K562 (cell line): ENCODE measurements at regions not wholly inside any gene's neighbourhood (a gene's known extent, or its start where the extent isn't known, plus 50 kb on each side); places are given as distances from the start of the nearest gene placed in this dataset.

Experiments
- ATAC-seq: fragments of 200-7000 bp; cut with Tn5 transposase; 3 replicates; pipeline ENCODE4 v1.9.1; 2020; ENCODE audit warnings: moderate library complexity
- BruUV-seq: library from RNA; stranded (reverse); fragments of 400-500 nt; replicated peaks from 2 replicates; lab custom pipeline; 2021; lab: Mats Ljungman, UMichigan
- CTCF ChIA-PET: fragments of 300-600 bp; formaldehyde crosslinking; extraction: SDS; loops from one replicate; lab custom pipeline; 2021; ENCODE audit warnings: low intra/inter-chr PET ratio; lab: Yijun Ruan, JAX
- POLR2A ChIA-PET: fragments of 300-600, 350-650 bp; sonication (Branson Sonifier 250); formaldehyde crosslinking; extraction: SDS; loops from one replicate; lab custom pipeline; 2021; ENCODE audit warnings: antibody characterized with exemption, inconsistent platforms; lab: Yijun Ruan, JAX
- DNase-seq, 4 experiments: peaks; one replicate each; pipeline versions ENCODE4 v3.0.0 to v3.0.0-alpha.2; 2011 to 2018; ENCODE audit warnings: low spot score in 3 of 4, mixed read lengths in 3 of 4; ENCODE audit errors: extremely low read depth in 1 of 4
- FAIRE-seq: peaks from 2 replicates; lab custom pipeline; 2011; peaks lifted over from hg19 to GRCh38; lab: Jason Lieb, UNC
- H2AFZ ChIP-seq: 2 replicates; pipeline ENCODE4 v1.6.0; 2011; ENCODE audit warnings: low read depth, low read length, control low read depth, inconsistent platforms
- H3K27ac ChIP-seq: fragments of 200-600 bp; 3 replicates; pipeline ENCODE4 v1.8.0; 2011; ENCODE audit warnings: low read depth, mild to moderate bottlenecking, control low read depth, inconsistent platforms, low read length, moderate library complexity, mixed read lengths; ENCODE audit errors: extremely low read depth
- H3K27me3 ChIP-seq, 2 experiments: fragments of 300-600 bp in 1 of 2; 2 replicates in 1 of 2; 3 replicates in 1 of 2; pipeline versions ENCODE4 v1.6.0 to v1.8.0; 2011; ENCODE audit warnings: inconsistent platforms in 2 of 2, low read length in 2 of 2, mild to moderate bottlenecking in 1 of 2, mixed read lengths in 1 of 2, moderate library complexity in 1 of 2; ENCODE audit not compliant: control insufficient read depth in 2 of 2, insufficient read depth in 2 of 2
- H3K36me3 ChIP-seq: fragments of 300-600 bp; 3 replicates; pipeline ENCODE4 v1.8.0; 2011; ENCODE audit warnings: mild to moderate bottlenecking, low read length, inconsistent platforms; ENCODE audit not compliant: control insufficient read depth, insufficient read depth
- H3K4me1 ChIP-seq, 2 experiments: fragments of 200-600 bp in 1 of 2; replicated peaks in 1 of 2; 2 replicates in 1 of 2; 3 replicates in 1 of 2; pipeline versions ENCODE4 v1.5.1 to v1.8.0; 2011; ENCODE audit warnings: inconsistent platforms in 2 of 2, low read length in 2 of 2, mild to moderate bottlenecking in 1 of 2, mixed read lengths in 1 of 2, moderate library complexity in 1 of 2; ENCODE audit not compliant: control insufficient read depth in 2 of 2, insufficient read depth in 2 of 2
- H3K4me2 ChIP-seq: 2 replicates; pipeline ENCODE4 v1.6.1; 2011; ENCODE audit warnings: low read length, control low read depth, inconsistent platforms, mixed read lengths; ENCODE audit not compliant: insufficient read depth
- H3K4me3 ChIP-seq: fragments of 200-600 bp; sonication (generic), shearing (Covaris generic); 2 replicates; pipeline ENCODE4 v1.5.1; 2016; ENCODE audit warnings: control low read depth, inconsistent platforms
- H3K79me2 ChIP-seq: fragments of 200-600 bp; 3 replicates; pipeline ENCODE4 v1.8.0; 2011; ENCODE audit warnings: low read length, inconsistent platforms; ENCODE audit not compliant: control insufficient read depth, insufficient read depth
- H3K9ac ChIP-seq, 2 experiments: 2 replicates each; pipeline versions ENCODE4 v1.6.0 to v1.6.1; 2011; ENCODE audit warnings: low read depth in 2 of 2, low read length in 2 of 2, control low read depth in 1 of 2, inconsistent platforms in 1 of 2, mild to moderate bottlenecking in 1 of 2, mixed read lengths in 1 of 2; ENCODE audit not compliant: insufficient read depth in 1 of 2
- H3K9me1 ChIP-seq: one replicate; pipeline ENCODE4 v1.6.0; 2011; ENCODE audit warnings: inconsistent platforms, mild to moderate bottlenecking, low read length, moderate library complexity; ENCODE audit not compliant: control insufficient read depth, insufficient read depth
- H3K9me3 ChIP-seq: replicated peaks from 2 replicates; pipeline ENCODE4 v1.5.1; 2011; ENCODE audit warnings: low read depth, low read length, inconsistent platforms; ENCODE audit not compliant: control insufficient read depth, insufficient read depth
- H4K20me1 ChIP-seq: replicated peaks from 2 replicates; pipeline ENCODE4 v1.6.1; 2011; ENCODE audit warnings: low read length, inconsistent platforms, mixed read lengths; ENCODE audit not compliant: control insufficient read depth, insufficient read depth
- BRF2 ChIP-seq: IDR thresholded peaks from 3 replicates; pipeline ENCODE4 v1.6.1; 2011; ENCODE audit warnings: borderline replicate concordance, mild to moderate bottlenecking; ENCODE audit not compliant: insufficient read length, insufficient read depth
- CEBPB ChIP-seq: fragments of 450-650 bp; IDR thresholded peaks from 2 replicates; pipeline ENCODE4 v1.6.1; 2016; ENCODE audit warnings: missing genetic modification characterization, missing compliant biosample characterization
- HMG20A ChIP-seq: fragments of 450-650 bp; formaldehyde crosslinking; conservative IDR thresholded peaks from 2 replicates; pipeline ENCODE4 v1.4.0; 2020; ENCODE audit warnings: mild to moderate bottlenecking, mixed read lengths
- HNRNPK ChIP-seq: fragments of 200-400 bp; formaldehyde crosslinking; IDR thresholded peaks from one replicate; pipeline ENCODE4 v1.6.1; 2018; ENCODE audit warnings: mild to moderate bottlenecking, low read depth, low read length; ENCODE audit not compliant: poor library complexity, severe bottlenecking
- MLLT1 ChIP-seq, 2 experiments: fragments of 450-650 bp; IDR thresholded peaks; 2 replicates each; pipeline ENCODE4 v1.6.1; 2016
- MYC ChIP-seq, 2 experiments: fragments of 250-450 bp in 1 of 2; sonication (Bioruptor Pico) in 1 of 2; IDR thresholded peaks; 2 replicates each; pipeline versions ENCODE4 v1.5.1 to v1.6.1; 2012 to 2021; ENCODE audit warnings: low read depth in 2 of 2, borderline replicate concordance in 1 of 2, improper control_type of control experiment in 1 of 2, low read length in 1 of 2, mild to moderate bottlenecking in 1 of 2, moderate library complexity in 1 of 2
- NFE2L1 ChIP-seq: fragments of 450-650 bp; IDR thresholded peaks from 2 replicates; pipeline ENCODE4 v1.6.1; 2016; ENCODE audit warnings: missing genetic modification characterization, low read depth, mild to moderate bottlenecking, missing compliant biosample characterization, moderate library complexity, borderline replicate concordance
- NFIX ChIP-seq: fragments of 250-450 bp; sonication (Bioruptor Pico); IDR thresholded peaks from 2 replicates; pipeline ENCODE4 v1.4.0; 2020; ENCODE audit warnings: low read depth, mild to moderate bottlenecking, moderate library complexity
- NR2C1 ChIP-seq, 2 experiments: fragments of 450-650 bp; IDR thresholded peaks; 2 replicates each; pipeline ENCODE4 v1.6.1; 2017; ENCODE audit warnings: mild to moderate bottlenecking in 2 of 2, antibody characterized with exemption in 1 of 2, inconsistent platforms in 1 of 2, missing compliant biosample characterization in 1 of 2, missing genetic modification characterization in 1 of 2
- NUFIP1 ChIP-seq: fragments of 450-650 bp; IDR thresholded peaks from 2 replicates; pipeline ENCODE4 v1.6.1; 2018; ENCODE audit not compliant: partially characterized antibody
- RFX5 ChIP-seq: IDR thresholded peaks from 2 replicates; pipeline ENCODE4 v1.6.1; 2011; ENCODE audit warnings: low read depth, mild to moderate bottlenecking, improper control_type of control experiment, low read length
- TBP ChIP-seq: optimal IDR thresholded peaks from 2 replicates; pipeline ENCODE3; 2011; ENCODE audit warnings: low read depth, low read length, improper control_type of control experiment
- THAP7 ChIP-seq: fragments of 250-450 bp; sonication (Bioruptor Pico); IDR thresholded peaks from 2 replicates; pipeline ENCODE4 v1.5.0; 2021
- USF2 ChIP-seq: sonication (generic); formaldehyde crosslinking; IDR thresholded peaks from 2 replicates; pipeline ENCODE4 v1.5.0; 2020; ENCODE audit warnings: missing genetic modification reagents
- XRCC5 ChIP-seq: fragments of 200-400 bp; formaldehyde crosslinking; IDR thresholded peaks from 2 replicates; pipeline ENCODE4 v1.6.1; 2017; ENCODE audit warnings: low read depth, mild to moderate bottlenecking, low read length
- ZNF589 ChIP-seq: fragments of 200-800 bp; sonication (Bioruptor generic); IDR thresholded peaks from 2 replicates; pipeline ENCODE4 v1.6.1; 2016; ENCODE audit warnings: low read depth, missing genetic modification characterization, missing compliant biosample characterization
- WGBS: fragments of 100-300 bp; shearing (Covaris generic); methylation state at CpG from one replicate; pipeline ENCODE4 v1.1.6; 2016; ENCODE audit warnings: low coverage, mixed read lengths; ENCODE audit not compliant: insufficient coverage; ENCODE audit errors: missing lambda C conversion rate; 5-methylcytosine and 5-hydroxymethylcytosine counted together
- in situ Hi-C: fragments of 300-500 bp; cut with MboI; formaldehyde crosslinking; loops from 4 replicates; pipeline ENCODE4 v1.15.0; 2018; ENCODE audit warnings: inconsistent platforms, mixed read lengths
- intact Hi-C: fragments of 100-400 bp; cut with micrococcal nuclease; formaldehyde crosslinking; loops from 2 replicates; pipeline ENCODE4 v1.14.2; 2022

- no peak for TF ChIP-seq RFX5
Measured at GRCh38 chr10:30141423-30141822, 82.0 kb upstream of the JCAD start (continued).

- Histone ChIP-seq H3K9me1 (no peaks in the 10 kb centered on the region), H3K27ac (no peak overlapping the region), H3K9ac (no peak overlapping the region), H2AFZ (no peak overlapping the region), H3K4me3 (no peak overlapping the region), H3K79me2 (no peaks in the 10 kb centered on the region), H3K4me2 (no peak overlapping the region), H3K36me3 (no peaks in the 10 kb centered on the region), H4K20me1 (no peaks in the 10 kb centered on the region; the same call in 1 of the 2 replicates), H3K4me1 (no peaks in the 10 kb centered on the region), H3K27me3 (peaks cover 18 to 34% of the 10 kb centered on the region in 2 experiments), H3K9me3 (no peaks in the 10 kb centered on the region)
- no peak for DNase-seq
- in situ Hi-C loops = no loop called here
- BruUV-seq = no TSS peak
- WGBS = 0% methylated on average over 11 of the region's 11 CpGs
- ChIA-PET POLR2A (interaction anchor here (0.7 to 1.6 kb wide), 2 partner anchors 9 to 16 kb away, joined by 3 read pairs; no protein-coding TSS in a partner anchor), CTCF (no interaction called here)
- no peak for ATAC-seq
- intact Hi-C loops = no loop called here
- FAIRE-seq = no peak
- TF ChIP-seq THAP7 (CRISPR knock-in tag) (no peak), CEBPB (tag) (no peak), HNRNPK (no peak), XRCC5 (no peak), BRF2 (no peak), TBP (no peak), HMG20A (CRISPR knock-in tag) (no peak), MYC (IDR thresholded peaks at IDR 0.05; ENCODE audit: low read depth, low read length) (no peak), MYC (CRISPR knock-in tag; IDR thresholded peaks at IDR 0.05; ENCODE audit: borderline replicate concordance, low read depth) (no peak), NFE2L1 (tag) (no peak), NFIX (no peak), MLLT1 (IDR thresholded peaks at IDR 0.05) (no peak), USF2 (CRISPR knock-in tag) (no peak), NUFIP1 (no peak), ZNF589 (CRISPR knock-in tag) (no peak), NR2C1 (IDR thresholded peaks at IDR 0.05) (no peak), NR2C1 (tag; IDR thresholded peaks at IDR 0.05) (no peak)
Measured at GRCh38 chr10:30134171-30134945, 75.0 kb upstream of the JCAD start.
